SK-N-SH (cell line): ENCODE measurements at regions not wholly inside any gene's neighbourhood (a gene's known extent, or its start where the extent isn't known, plus 50 kb on each side); places are given as distances from the start of the nearest gene placed in this dataset.
A peak's percentile ranks its signal among the peaks of the same experiment; 100 is the strongest.

Experiments used
- CTCF ChIA-PET: fragments of 300-600, 350-600 bp; formaldehyde crosslinking; extraction: SDS; loops from one replicate; lab custom pipeline; 2021; lab: Yijun Ruan, JAX
- POLR2A ChIA-PET: fragments of 350-600 bp; sonication (Branson Sonifier 250); formaldehyde crosslinking; extraction: SDS; loops from one replicate; lab custom pipeline; 2020; ENCODE audit warnings: antibody characterized with exemption, inconsistent platforms; lab: Yijun Ruan, JAX
- DNase-seq: peaks from one replicate; pipeline ENCODE4 v3.0.0; 2012
- H2AFZ ChIP-seq: fragments of 200-600 bp; sonication (generic); 2 replicates; pipeline ENCODE4 v1.8.1; 2016; ENCODE audit warnings: antibody characterized with exemption, mild to moderate bottlenecking, low read depth
- H3F3A ChIP-seq: fragments of 200-600 bp; sonication (generic); replicated peaks from 2 replicates; pipeline ENCODE3; 2016; ENCODE audit warnings: antibody characterized with exemption, mild to moderate bottlenecking; ENCODE audit not compliant: insufficient read depth
- H3K27ac ChIP-seq, 2 experiments: fragments of 200-500 bp in 1 of 2; fragments of 200-600 bp in 1 of 2; sonication (Bioruptor generic) in 1 of 2; sonication (generic), shearing (Covaris generic) in 1 of 2; 2 replicates each; pipeline versions ENCODE4 v1.5.1 to v1.6.1; 2014 to 2016; ENCODE audit warnings: low read depth in 2 of 2, inconsistent platforms in 1 of 2, low read length in 1 of 2, mild to moderate bottlenecking in 1 of 2, mixed read lengths in 1 of 2
- H3K27me3 ChIP-seq: fragments of 200-600 bp; sonication (generic), shearing (Covaris generic); 2 replicates; pipeline ENCODE4 v1.6.1; 2016; ENCODE audit warnings: mixed run types; ENCODE audit not compliant: insufficient read depth
- H3K36me3 ChIP-seq, 2 experiments: fragments of 200-500 bp in 1 of 2; fragments of 200-600 bp in 1 of 2; sonication (Bioruptor generic) in 1 of 2; sonication (generic) in 1 of 2; replicated peaks in 1 of 2; 2 replicates each; pipeline versions ENCODE3 to v1.5.1; 2014 to 2016; ENCODE audit warnings: low read length in 1 of 2, mild to moderate bottlenecking in 1 of 2; ENCODE audit not compliant: insufficient read depth in 2 of 2, control insufficient read depth in 1 of 2
- H3K4me1 ChIP-seq, 2 experiments: fragments of 200-500 bp in 1 of 2; fragments of 200-600 bp in 1 of 2; sonication (Bioruptor generic) in 1 of 2; sonication (generic), shearing (Covaris generic) in 1 of 2; 2 replicates each; pipeline versions ENCODE4 v1.5.1 to v1.6.1; 2014 to 2016; ENCODE audit warnings: low read depth in 1 of 2, low read length in 1 of 2, mixed run types in 1 of 2; ENCODE audit not compliant: insufficient read depth in 2 of 2, control insufficient read depth in 1 of 2
- H3K4me2 ChIP-seq: fragments of 200-600 bp; sonication (generic), shearing (Covaris generic); 2 replicates; pipeline ENCODE4 v1.6.1; 2017; ENCODE audit warnings: mixed run types
- H3K4me3 ChIP-seq, 2 experiments: fragments of 200-500 bp in 1 of 2; fragments of 200-600 bp in 1 of 2; sonication (Bioruptor generic) in 1 of 2; sonication (generic), shearing (Covaris generic) in 1 of 2; 2 replicates each; pipeline versions ENCODE4 v1.5.1 to v1.8.1; 2014 to 2016; ENCODE audit warnings: low read depth in 2 of 2, inconsistent platforms in 1 of 2, low read length in 1 of 2, mild to moderate bottlenecking in 1 of 2, mixed read lengths in 1 of 2, moderate library complexity in 1 of 2
- H3K79me2 ChIP-seq: fragments of 200-600 bp; sonication (generic); 2 replicates; pipeline ENCODE4 v1.8.1; 2017; ENCODE audit warnings: mild to moderate bottlenecking; ENCODE audit not compliant: insufficient read depth
- H3K9ac ChIP-seq: fragments of 200-600 bp; sonication (generic); 2 replicates; pipeline ENCODE4 v1.6.1; 2017; ENCODE audit warnings: mixed run types
- H3K9me2 ChIP-seq: fragments of 200-600 bp; sonication (generic); 2 replicates; pipeline ENCODE4 v1.6.1; 2017; ENCODE audit warnings: mixed run types
- H3K9me3 ChIP-seq: fragments of 200-600 bp; sonication (generic); 2 replicates; pipeline ENCODE4 v1.6.1; 2017; ENCODE audit warnings: mixed run types, mild to moderate bottlenecking, moderate library complexity
- H4K20me1 ChIP-seq: fragments of 200-600 bp; sonication (generic); 2 replicates; pipeline ENCODE4 v1.6.1; 2017; ENCODE audit warnings: mild to moderate bottlenecking, mixed run types; ENCODE audit not compliant: insufficient read depth
- EP300 ChIP-seq, 2 experiments: IDR thresholded peaks; 2 replicates each; pipeline versions ENCODE4 v1.4.0 to v1.6.1; 2012; ENCODE audit warnings: borderline replicate concordance in 1 of 2, low read depth in 1 of 2, low read length in 1 of 2
- FOSL2 ChIP-seq: IDR thresholded peaks from 2 replicates; pipeline ENCODE4 v1.4.0; 2012; ENCODE audit warnings: low read depth, mild to moderate bottlenecking, moderate library complexity, borderline replicate concordance
- JUND ChIP-seq: IDR thresholded peaks from 2 replicates; pipeline ENCODE4 v1.4.0; 2012
- MAX ChIP-seq: IDR thresholded peaks from 2 replicates; pipeline ENCODE4 v1.4.0; 2012; ENCODE audit warnings: low read depth
- NFIC ChIP-seq: IDR thresholded peaks from 2 replicates; pipeline ENCODE4 v1.4.0; 2012; ENCODE audit warnings: borderline replicate concordance
- REST ChIP-seq: IDR thresholded peaks from 2 replicates; pipeline ENCODE4 v1.6.1; 2012; ENCODE audit warnings: mild to moderate bottlenecking, low read depth, low read length, moderate library complexity
- SIN3A ChIP-seq: IDR thresholded peaks from 2 replicates; pipeline ENCODE4 v1.6.1; 2012; ENCODE audit warnings: low read depth, mild to moderate bottlenecking, low read length, moderate library complexity, borderline replicate concordance
- TCF12 ChIP-seq: IDR thresholded peaks from 2 replicates; pipeline ENCODE4 v1.4.0; 2012
- TEAD4 ChIP-seq: IDR thresholded peaks from 2 replicates; pipeline ENCODE4 v1.4.0; 2012; ENCODE audit warnings: mild to moderate bottlenecking, borderline replicate concordance; ENCODE audit not compliant: insufficient read depth
- YY1 ChIP-seq: IDR thresholded peaks from 2 replicates; pipeline ENCODE4 v1.4.0; 2012; ENCODE audit warnings: low read depth, mild to moderate bottlenecking
- WGBS: methylation state at CpG from one replicate; pipeline ENCODE4 v1.1.6; 2017; ENCODE audit warnings: low lambda C conversion rate; 5-methylcytosine and 5-hydroxymethylcytosine counted together
- TF ChIP-seq, protein P1 (sequence below): IDR thresholded peaks from 2 replicates; pipeline ENCODE4 v1.4.0; 2012; ENCODE audit warnings: low read depth, borderline replicate concordance
- TF ChIP-seq, protein P2 (sequence below): fragments of 200-600 bp; sonication (generic); IDR thresholded peaks from 2 replicates; pipeline ENCODE4 v1.6.1; 2017; ENCODE audit warnings: antibody characterized with exemption, mild to moderate bottlenecking, moderate library complexity

- TF ChIP-seq, protein P1, sequence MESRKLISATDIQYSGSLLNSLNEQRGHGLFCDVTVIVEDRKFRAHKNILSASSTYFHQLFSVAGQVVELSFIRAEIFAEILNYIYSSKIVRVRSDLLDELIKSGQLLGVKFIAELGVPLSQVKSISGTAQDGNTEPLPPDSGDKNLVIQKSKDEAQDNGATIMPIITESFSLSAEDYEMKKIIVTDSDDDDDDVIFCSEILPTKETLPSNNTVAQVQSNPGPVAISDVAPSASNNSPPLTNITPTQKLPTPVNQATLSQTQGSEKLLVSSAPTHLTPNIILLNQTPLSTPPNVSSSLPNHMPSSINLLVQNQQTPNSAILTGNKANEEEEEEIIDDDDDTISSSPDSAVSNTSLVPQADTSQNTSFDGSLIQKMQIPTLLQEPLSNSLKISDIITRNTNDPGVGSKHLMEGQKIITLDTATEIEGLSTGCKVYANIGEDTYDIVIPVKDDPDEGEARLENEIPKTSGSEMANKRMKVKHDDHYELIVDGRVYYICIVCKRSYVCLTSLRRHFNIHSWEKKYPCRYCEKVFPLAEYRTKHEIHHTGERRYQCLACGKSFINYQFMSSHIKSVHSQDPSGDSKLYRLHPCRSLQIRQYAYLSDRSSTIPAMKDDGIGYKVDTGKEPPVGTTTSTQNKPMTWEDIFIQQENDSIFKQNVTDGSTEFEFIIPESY = no peak
- TF ChIP-seq, protein P2, sequence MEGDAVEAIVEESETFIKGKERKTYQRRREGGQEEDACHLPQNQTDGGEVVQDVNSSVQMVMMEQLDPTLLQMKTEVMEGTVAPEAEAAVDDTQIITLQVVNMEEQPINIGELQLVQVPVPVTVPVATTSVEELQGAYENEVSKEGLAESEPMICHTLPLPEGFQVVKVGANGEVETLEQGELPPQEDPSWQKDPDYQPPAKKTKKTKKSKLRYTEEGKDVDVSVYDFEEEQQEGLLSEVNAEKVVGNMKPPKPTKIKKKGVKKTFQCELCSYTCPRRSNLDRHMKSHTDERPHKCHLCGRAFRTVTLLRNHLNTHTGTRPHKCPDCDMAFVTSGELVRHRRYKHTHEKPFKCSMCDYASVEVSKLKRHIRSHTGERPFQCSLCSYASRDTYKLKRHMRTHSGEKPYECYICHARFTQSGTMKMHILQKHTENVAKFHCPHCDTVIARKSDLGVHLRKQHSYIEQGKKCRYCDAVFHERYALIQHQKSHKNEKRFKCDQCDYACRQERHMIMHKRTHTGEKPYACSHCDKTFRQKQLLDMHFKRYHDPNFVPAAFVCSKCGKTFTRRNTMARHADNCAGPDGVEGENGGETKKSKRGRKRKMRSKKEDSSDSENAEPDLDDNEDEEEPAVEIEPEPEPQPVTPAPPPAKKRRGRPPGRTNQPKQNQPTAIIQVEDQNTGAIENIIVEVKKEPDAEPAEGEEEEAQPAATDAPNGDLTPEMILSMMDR = no peak
- TF ChIP-seq YY1 = no peak
- peak; percentile 38; the same call in 1 of the 2 replicates for TF ChIP-seq JUND
- TF ChIP-seq SIN3A = no peak
These were observed 597.9 kb upstream of the TLE4 start (continued) for GRCh38 chr9:78973907-78974306.

DNA sequence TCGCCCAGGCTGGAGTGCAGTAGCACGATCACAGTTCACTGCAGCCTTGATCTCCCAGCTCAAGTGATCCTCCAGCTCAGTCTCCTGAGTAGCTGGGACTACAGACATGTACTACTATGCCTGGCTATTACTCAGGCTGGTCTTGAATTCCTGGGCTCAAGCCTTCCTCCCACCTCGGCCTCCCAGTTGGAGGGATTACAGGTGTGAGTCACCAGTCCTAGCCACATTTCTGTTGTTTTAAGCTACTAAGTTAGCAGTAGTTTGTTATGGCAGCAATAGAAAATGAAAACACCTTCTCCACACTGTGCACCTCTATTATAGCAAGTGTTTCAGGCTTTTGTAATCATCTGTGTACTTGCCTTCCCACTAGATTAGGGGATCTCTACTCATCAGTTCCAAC lies 588.9 kb upstream of the TLE4 start:
- peaks cover 0 to 27% of the 10 kb centered on the region in 2 experiments; a peak in 2 of 4 replicates for H3K4me1 ChIP-seq
- H3K9ac ChIP-seq = no peak overlapping the region
- 74% methylated on average over 3 of the region's 3 CpGs for WGBS
- no peak overlapping the region for H2AFZ ChIP-seq
- DNase-seq = no peak
- H3K9me3 ChIP-seq = no peaks in the 10 kb centered on the region
- H3K27me3 ChIP-seq = no peaks in the 10 kb centered on the region
- H3K4me3 ChIP-seq = no peak overlapping the region
- POLR2A ChIA-PET = no interaction called here
- no peaks in the 10 kb centered on the region for H3K9me2 ChIP-seq
- H4K20me1 ChIP-seq = no peaks in the 10 kb centered on the region
- TF ChIP-seq, protein P1 = no peak
- TF ChIP-seq FOSL2 = peak; percentile 42; the same call in 1 of the 2 replicates
- peaks cover 44% of the 10 kb centered on the region for H3F3A ChIP-seq
- H3K4me2 ChIP-seq = no peak overlapping the region
- no peaks in the 10 kb centered on the region for H3K36me3 ChIP-seq
- no peaks in the 10 kb centered on the region for H3K79me2 ChIP-seq
- H3K27ac ChIP-seq = no peak overlapping the region
- CTCF ChIA-PET = no interaction called here

GRCh38 chr9:78985084-78985738 lies 586.6 kb upstream of the TLE4 start:
- 40% methylated on average over 2 of the region's 2 CpGs for WGBS
- POLR2A ChIA-PET = no interaction called here
- H3K36me3 ChIP-seq = no peaks in the 10 kb centered on the region
- peak overlapping the region; percentile 44 for H3K4me2 ChIP-seq
- H3K9me2 ChIP-seq = no peaks in the 10 kb centered on the region
- H3K4me3 ChIP-seq = peak overlapping the region in 1 of 2 experiments; percentile 28; a peak in 1 of 4 replicates
- H4K20me1 ChIP-seq = no peaks in the 10 kb centered on the region
- peak overlapping the region; percentile 80; the same call in 1 of the 2 replicates for H2AFZ ChIP-seq
- H3K4me1 ChIP-seq = peaks cover 0 to 27% of the 10 kb centered on the region in 2 experiments; a peak in 2 of 4 replicates
- H3K79me2 ChIP-seq = no peaks in the 10 kb centered on the region
- no peaks in the 10 kb centered on the region for H3K9me3 ChIP-seq
- peak overlapping the region; percentile 22; the same call in 1 of the 2 replicates for H3K9ac ChIP-seq
- H3K27me3 ChIP-seq = no peaks in the 10 kb centered on the region
- CTCF ChIA-PET = no interaction called here
- H3F3A ChIP-seq = peaks cover 49% of the 10 kb centered on the region
- no peak for DNase-seq
- H3K27ac ChIP-seq = peak overlapping the region in 1 of 2 experiments; percentile 65; a peak in 2 of 4 replicates
- TF ChIP-seq FOSL2 (peak; percentile 70), TCF12 (peak; percentile 44; the same call in 1 of the 2 replicates), NFIC (peak; percentile 68; the same call in 1 of the 2 replicates), JUND (peak; percentile 74), REST (no peak), EP300 (IDR thresholded peaks at IDR 0.05; ENCODE audit: borderline replicate concordance in 1 of 2, low read depth in 1 of 2, low read length in 1 of 2) (peak in 1 of 2 experiments; percentile 58; a peak in 1 of 4 replicates), TEAD4 (peak; percentile 27; the same call in 1 of the 2 replicates), YY1 (no peak), MAX (peak; percentile 53; the same call in 1 of the 2 replicates)
